ENCODE measurements at regions not wholly inside any gene's neighbourhood (a gene's known extent, or its start where the extent isn't known, plus 50 kb on each side); places are given as distances from the start of the nearest gene placed in this dataset.

- no peak for TF ChIP-seq CTCF (IDR thresholded peaks at IDR 0.05; ENCODE audit: low read depth, low read length, poor library complexity, severe bottlenecking)
- no peak for TF ChIP-seq EZH2phosphoT487 (IDR thresholded peaks at IDR 0.05; ENCODE audit: borderline replicate concordance, low read length)
- Histone ChIP-seq H3K4me1 (ENCODE audit: control insufficient read depth, low read length) (no peaks in the 10 kb centered on the region), H3K27me3 (ENCODE audit: control insufficient read depth, low read length) (no peaks in the 10 kb centered on the region), H3F3A (ENCODE audit: control insufficient read depth, insufficient read depth) (no peaks in the 10 kb centered on the region), H3K79me2 (ENCODE audit: control insufficient read depth, low read length) (no peaks in the 10 kb centered on the region), H3K9me3 (ENCODE audit: control insufficient read depth, insufficient read depth, low read length) (peaks cover 19% of the 10 kb centered on the region; the same call in 1 of the 2 replicates), H4K20me1 (ENCODE audit: control insufficient read depth, insufficient read depth, low read depth, low read length) (no peaks in the 10 kb centered on the region), H3K4me2 (ENCODE audit: low read length) (no peak overlapping the region), H3K36me3 (ENCODE audit: control insufficient read depth, low read length) (no peaks in the 10 kb centered on the region), H3K4me3 (ENCODE audit: low read length) (no peak overlapping the region), H3K9me2 (replicated peaks; ENCODE audit: control insufficient read depth, low read length) (no peaks in the 10 kb centered on the region), H3K27ac (ENCODE audit: low read depth, low read length) (no peak overlapping the region)
Observed at GRCh38 chr1:193432979-193433587, 246.7 kb upstream of the B3GALT2 start.

DNA sequence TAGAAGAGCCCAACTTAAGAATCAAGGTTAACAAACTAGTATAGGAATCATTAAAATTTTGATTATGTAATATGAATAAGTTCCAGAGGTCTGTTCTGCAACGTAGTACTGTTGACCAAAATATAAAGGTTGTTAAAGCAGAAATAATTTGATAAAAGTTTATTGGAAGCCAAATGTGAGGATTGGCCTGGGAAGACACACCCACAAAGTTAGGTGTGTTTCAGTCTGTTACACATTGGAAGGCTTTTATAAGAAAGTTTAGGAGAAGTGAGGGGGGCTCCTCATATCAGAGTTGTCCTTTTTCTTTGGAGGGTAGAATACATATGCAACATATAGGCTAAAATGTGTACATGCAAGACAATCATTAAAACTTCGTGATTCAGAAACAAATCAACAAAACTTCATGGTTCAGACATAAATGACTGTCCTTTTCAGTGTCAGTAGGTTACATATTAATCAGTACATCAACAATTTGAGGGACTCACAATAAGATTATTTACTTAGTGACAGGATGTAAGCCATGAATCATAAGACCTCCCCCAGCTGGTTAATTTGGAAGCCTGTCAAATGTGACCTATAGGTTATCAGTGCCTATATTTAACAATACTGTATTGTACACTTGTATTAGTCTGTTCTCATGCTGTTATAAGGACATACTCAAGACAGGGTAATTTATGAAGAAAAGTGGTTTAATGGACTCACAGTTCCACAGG lies 245.0 kb upstream of the B3GALT2 start:
- Histone ChIP-seq H3F3A (ENCODE audit: control insufficient read depth, insufficient read depth) (no peaks in the 10 kb centered on the region), H3K9me2 (replicated peaks; ENCODE audit: control insufficient read depth, low read length) (no peaks in the 10 kb centered on the region), H3K9me3 (ENCODE audit: control insufficient read depth, insufficient read depth, low read length) (peaks cover 19% of the 10 kb centered on the region; the same call in 1 of the 2 replicates), H4K20me1 (ENCODE audit: control insufficient read depth, insufficient read depth, low read depth, low read length) (no peaks in the 10 kb centered on the region), H3K27ac (ENCODE audit: low read depth, low read length) (no peak overlapping the region), H3K4me3 (ENCODE audit: low read length) (no peak overlapping the region), H3K4me1 (ENCODE audit: control insufficient read depth, low read length) (no peaks in the 10 kb centered on the region), H3K27me3 (ENCODE audit: control insufficient read depth, low read length) (no peaks in the 10 kb centered on the region), H3K79me2 (ENCODE audit: control insufficient read depth, low read length) (no peaks in the 10 kb centered on the region), H3K36me3 (ENCODE audit: control insufficient read depth, low read length) (no peaks in the 10 kb centered on the region), H3K4me2 (ENCODE audit: low read length) (no peak overlapping the region)
- TF ChIP-seq EZH2phosphoT487 (IDR thresholded peaks at IDR 0.05; ENCODE audit: borderline replicate concordance, low read length) (no peak), CTCF (IDR thresholded peaks at IDR 0.05; ENCODE audit: low read depth, low read length, poor library complexity, severe bottlenecking) (no peak)

DNA sequence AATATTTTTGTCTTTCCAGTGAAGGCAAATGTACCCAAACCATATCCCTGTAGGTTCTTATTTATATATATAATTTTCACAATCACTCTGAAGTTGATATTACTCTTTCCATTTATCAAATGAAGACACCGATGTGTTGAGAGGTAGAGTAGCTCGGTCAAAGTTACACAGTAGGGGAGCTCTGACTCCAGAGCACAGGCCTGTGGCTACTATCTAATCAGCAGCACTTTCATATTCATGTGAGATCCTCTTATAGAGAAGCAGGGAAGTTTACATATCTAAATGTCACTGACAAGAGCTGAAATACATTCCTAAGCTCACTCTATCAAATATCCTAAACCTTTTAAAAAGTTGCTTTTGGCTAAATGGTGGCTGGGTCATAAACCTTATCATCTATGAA lies 241.1 kb upstream of the B3GALT2 start:
- Histone ChIP-seq H3K9me2 (replicated peaks; ENCODE audit: control insufficient read depth, low read length) (no peaks in the 10 kb centered on the region), H3K79me2 (ENCODE audit: control insufficient read depth, low read length) (no peaks in the 10 kb centered on the region), H3K4me3 (ENCODE audit: low read length) (no peak overlapping the region), H3K4me1 (ENCODE audit: control insufficient read depth, low read length) (no peaks in the 10 kb centered on the region), H3K27ac (ENCODE audit: low read depth, low read length) (no peak overlapping the region), H3K4me2 (ENCODE audit: low read length) (no peak overlapping the region), H3K9me3 (ENCODE audit: control insufficient read depth, insufficient read depth, low read length) (peaks cover 3% of the 10 kb centered on the region; the same call in 1 of the 2 replicates), H3K27me3 (ENCODE audit: control insufficient read depth, low read length) (no peaks in the 10 kb centered on the region), H3K36me3 (ENCODE audit: control insufficient read depth, low read length) (no peaks in the 10 kb centered on the region), H4K20me1 (ENCODE audit: control insufficient read depth, insufficient read depth, low read depth, low read length) (no peaks in the 10 kb centered on the region), H3F3A (ENCODE audit: control insufficient read depth, insufficient read depth) (no peaks in the 10 kb centered on the region)
- no peak for TF ChIP-seq EZH2phosphoT487 (IDR thresholded peaks at IDR 0.05; ENCODE audit: borderline replicate concordance, low read length)
- TF ChIP-seq CTCF (IDR thresholded peaks at IDR 0.05; ENCODE audit: low read depth, low read length, poor library complexity, severe bottlenecking): no peak
